Hypothalamus (tissue), 51 donors: ENCODE measurements at regions not wholly inside any gene's neighbourhood (a gene's known extent, or its start where the extent isn't known, plus 50 kb on each side); places are given as distances from the start of the nearest gene placed in this dataset.
A peak's percentile ranks its signal among the peaks of the same experiment; 100 is the strongest.

Experiments used
- DNase-seq, 51 donors: peaks; one replicate each; lab custom pipeline; 2025; lab: John Stamatoyannopoulos, UW

GRCh38 chr6:43912116-43912577 lies 142.1 kb downstream of the VEGFA start:
- no peak for DNase-seq

- no peak for DNase-seq
Observed at GRCh38 chr6:43911354-43912115, 141.5 kb downstream of the VEGFA start.

GRCh38 chr6:43910638-43911353 lies 140.8 kb downstream of the VEGFA start:
- no peak for DNase-seq

GRCh38 chr6:43910149-43910637 lies 140.2 kb downstream of the VEGFA start:
- DNase-seq: no peak

- peak in 2 of 51 donors; percentile 5 to 8 for DNase-seq
Observed at GRCh38 chr6:43909474-43910148, 139.6 kb downstream of the VEGFA start.

- DNase-seq: no peak
Observed at GRCh38 chr6:43907789-43908472, 137.9 kb downstream of the VEGFA start.

- no peak for DNase-seq
Observed at GRCh38 chr6:43907312-43907711, 137.3 kb downstream of the VEGFA start.

GRCh38 chr6:43904311-43905123 lies 134.5 kb downstream of the VEGFA start:
- no peak for DNase-seq

GRCh38 chr6:43903739-43904290 lies 133.8 kb downstream of the VEGFA start:
- DNase-seq: no peak

- DNase-seq: no peak
Observed at GRCh38 chr6:43901733-43902230, 131.8 kb downstream of the VEGFA start.

GRCh38 chr6:43900916-43901732 lies 131.1 kb downstream of the VEGFA start:
- DNase-seq: no peak

GRCh38 chr6:43900560-43900915 lies 130.5 kb downstream of the VEGFA start:
- DNase-seq: no peak

- DNase-seq: no peak
Observed at GRCh38 chr6:43899830-43900229, 129.8 kb downstream of the VEGFA start.

GRCh38 chr6:43898358-43899131 lies 128.5 kb downstream of the VEGFA start:
- DNase-seq: no peak

- DNase-seq: no peak
Observed at GRCh38 chr6:43897571-43898302, 127.7 kb downstream of the VEGFA start.

- DNase-seq: no peak
Observed at GRCh38 chr6:43896329-43897255, 126.6 kb downstream of the VEGFA start.
